ENCODE measurements at regions not wholly inside any gene's neighbourhood (a gene's known extent, or its start where the extent isn't known, plus 50 kb on each side); places are given as distances from the start of the nearest gene placed in this dataset.

GRCh38 chr5:2205185-2205585, 322.5 kb upstream of the IRX4 start:
- H3K27ac ChIP-seq (ENCODE audit: low read depth, low read length) = no peak overlapping the region
- no peak overlapping the region for H3K4me3 ChIP-seq (ENCODE audit: insufficient read depth, low read length, poor library complexity, severe bottlenecking)
- no peaks in the 10 kb centered on the region for H3K9me3 ChIP-seq (ENCODE audit: insufficient read depth, low read length)
- H3K27me3 ChIP-seq (ENCODE audit: low read length) = no peaks in the 10 kb centered on the region
- no peaks in the 10 kb centered on the region for H3K9me2 ChIP-seq (replicated peaks; ENCODE audit: insufficient read depth, low read length)
- no peak overlapping the region for H3K9ac ChIP-seq (ENCODE audit: low read length)
- H3F3A ChIP-seq (ENCODE audit: insufficient read depth) = no peaks in the 10 kb centered on the region
- no peak overlapping the region for H2AFZ ChIP-seq (ENCODE audit: low read depth, low read length, severe bottlenecking)
- no peaks in the 10 kb centered on the region for H3K36me3 ChIP-seq (ENCODE audit: low read length)
- TF ChIP-seq EZH2phosphoT487 (conservative IDR thresholded peaks at IDR 0.05; ENCODE audit: low read length) = no peak
- no peak for TF ChIP-seq CTCF (IDR thresholded peaks at IDR 0.05; ENCODE audit: insufficient read depth, low read length, poor library complexity, severe bottlenecking)
- H3K79me2 ChIP-seq (ENCODE audit: insufficient read depth, low read length) = no peaks in the 10 kb centered on the region
- H3K4me2 ChIP-seq (ENCODE audit: low read depth, low read length, poor library complexity, severe bottlenecking) = no peak overlapping the region
- no peaks in the 10 kb centered on the region for H4K20me1 ChIP-seq (ENCODE audit: low read depth, low read length)

GRCh38 chr5:2204366-2205184, 321.9 kb upstream of the IRX4 start:
- H3K79me2 ChIP-seq (ENCODE audit: insufficient read depth, low read length) = no peaks in the 10 kb centered on the region
- no peaks in the 10 kb centered on the region for H3K9me2 ChIP-seq (replicated peaks; ENCODE audit: insufficient read depth, low read length)
- TF ChIP-seq CTCF (IDR thresholded peaks at IDR 0.05; ENCODE audit: insufficient read depth, low read length, poor library complexity, severe bottlenecking) = no peak

GRCh38 chr5:2203774-2204173, 321.0 kb upstream of the IRX4 start:
- Histone ChIP-seq H3F3A (ENCODE audit: insufficient read depth) (no peaks in the 10 kb centered on the region), H3K36me3 (ENCODE audit: low read length) (no peaks in the 10 kb centered on the region), H3K27me3 (ENCODE audit: low read length) (no peaks in the 10 kb centered on the region), H2AFZ (ENCODE audit: low read depth, low read length, severe bottlenecking) (no peak overlapping the region), H3K4me3 (ENCODE audit: insufficient read depth, low read length, poor library complexity, severe bottlenecking) (no peak overlapping the region), H3K79me2 (ENCODE audit: insufficient read depth, low read length) (no peaks in the 10 kb centered on the region), H4K20me1 (ENCODE audit: low read depth, low read length) (no peaks in the 10 kb centered on the region), H3K4me2 (ENCODE audit: low read depth, low read length, poor library complexity, severe bottlenecking) (no peak overlapping the region), H3K9me2 (replicated peaks; ENCODE audit: insufficient read depth, low read length) (no peaks in the 10 kb centered on the region), H3K9ac (ENCODE audit: low read length) (no peak overlapping the region), H3K9me3 (ENCODE audit: insufficient read depth, low read length) (no peaks in the 10 kb centered on the region), H3K27ac (ENCODE audit: low read depth, low read length) (no peak overlapping the region)
- TF ChIP-seq CTCF (IDR thresholded peaks at IDR 0.05; ENCODE audit: insufficient read depth, low read length, poor library complexity, severe bottlenecking) = no peak
- no peak for TF ChIP-seq EZH2phosphoT487 (conservative IDR thresholded peaks at IDR 0.05; ENCODE audit: low read length)

More at GRCh38 chr5:2204366-2205184, 321.9 kb upstream of the IRX4 start:
- Histone ChIP-seq H4K20me1 (ENCODE audit: low read depth, low read length) (no peaks in the 10 kb centered on the region), H2AFZ (ENCODE audit: low read depth, low read length, severe bottlenecking) (no peak overlapping the region), H3K9me3 (ENCODE audit: insufficient read depth, low read length) (no peaks in the 10 kb centered on the region), H3K9ac (ENCODE audit: low read length) (no peak overlapping the region), H3K4me3 (ENCODE audit: insufficient read depth, low read length, poor library complexity, severe bottlenecking) (no peak overlapping the region), H3K27ac (ENCODE audit: low read depth, low read length) (no peak overlapping the region), H3K4me2 (ENCODE audit: low read depth, low read length, poor library complexity, severe bottlenecking) (no peak overlapping the region), H3K27me3 (ENCODE audit: low read length) (no peaks in the 10 kb centered on the region), H3K36me3 (ENCODE audit: low read length) (no peaks in the 10 kb centered on the region), H3F3A (ENCODE audit: insufficient read depth) (no peaks in the 10 kb centered on the region)
